H4 (cell line): ENCODE measurements at regions not wholly inside any gene's neighbourhood (a gene's known extent, or its start where the extent isn't known, plus 50 kb on each side); places are given as distances from the start of the nearest gene placed in this dataset.

Experiments
- DNase-seq: peaks from one replicate; pipeline ENCODE4 v3.0.0-alpha.2; 2015; ENCODE audit warnings: low spot score

GRCh38 chr7:46580766-46581165 lies 659.7 kb upstream of the IGFBP3 start:
- no peak for DNase-seq

DNA sequence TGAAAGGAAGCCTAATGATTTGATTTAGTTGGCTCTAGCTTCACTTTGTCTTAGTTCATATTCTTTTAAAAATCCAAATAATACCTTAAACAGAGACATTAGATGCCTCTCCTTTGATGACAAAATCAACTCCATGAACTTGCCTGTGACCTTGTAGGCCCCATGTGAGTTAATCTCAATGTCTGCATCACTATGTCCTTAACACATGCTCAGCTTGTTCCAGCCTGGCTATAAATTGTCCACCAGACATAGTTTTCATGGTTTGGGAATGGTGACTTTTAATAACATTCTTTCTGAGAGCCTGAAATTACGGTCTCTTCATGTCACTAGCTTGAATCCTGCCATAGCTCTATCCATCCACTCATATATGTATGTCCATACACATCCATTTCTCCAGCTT lies 656.3 kb upstream of the IGFBP3 start:
- no peak for DNase-seq

GRCh38 chr7:46576950-46577349 lies 655.9 kb upstream of the IGFBP3 start:
- DNase-seq, result no peak

DNA sequence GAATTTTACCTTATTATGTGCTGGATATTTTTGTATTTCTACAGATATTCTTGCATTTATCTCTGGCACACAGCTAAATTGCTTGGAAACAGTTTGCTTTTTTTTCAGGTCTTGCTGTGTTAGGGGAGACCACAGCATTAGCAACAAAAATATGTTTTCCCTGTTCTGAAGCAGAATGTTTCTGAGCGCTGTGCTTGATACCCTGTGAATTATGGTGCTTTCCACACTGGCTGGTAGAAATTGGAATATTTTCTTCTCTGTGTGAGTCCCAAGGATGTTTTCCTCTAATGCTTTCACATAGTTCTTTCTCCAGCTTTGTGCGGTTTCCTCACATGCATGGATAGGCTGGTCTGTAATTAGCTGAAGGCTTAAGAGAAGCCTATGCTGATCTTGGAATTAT lies 651.6 kb upstream of the IGFBP3 start:
- no peak for DNase-seq

DNA sequence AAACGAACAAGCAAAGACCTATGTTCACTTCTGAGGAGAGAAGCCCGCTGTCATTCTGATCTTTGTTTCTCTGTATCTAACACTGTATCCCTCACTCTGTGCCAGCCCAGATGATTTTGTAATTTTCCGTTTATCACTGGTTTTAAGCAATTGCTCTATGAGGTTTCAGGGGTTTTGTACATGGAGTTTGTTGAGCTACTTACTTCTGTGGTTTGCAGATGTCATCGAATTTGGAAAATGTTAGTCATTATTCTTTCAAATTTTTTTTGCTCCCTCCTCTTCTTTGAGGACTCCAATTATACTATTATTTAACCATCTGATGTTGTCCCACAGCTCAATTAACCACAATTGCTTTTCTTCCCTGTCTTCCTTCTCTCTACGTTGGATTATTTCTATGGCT lies 650.9 kb upstream of the IGFBP3 start:
- DNase-seq, result no peak

- DNase-seq, result peak; percentile 88
Observed at GRCh38 chr7:46569133-46569465, 648.0 kb upstream of the IGFBP3 start.

GRCh38 chr7:46568420-46569132 lies 647.5 kb upstream of the IGFBP3 start:
- peak; percentile 71 for DNase-seq

DNA sequence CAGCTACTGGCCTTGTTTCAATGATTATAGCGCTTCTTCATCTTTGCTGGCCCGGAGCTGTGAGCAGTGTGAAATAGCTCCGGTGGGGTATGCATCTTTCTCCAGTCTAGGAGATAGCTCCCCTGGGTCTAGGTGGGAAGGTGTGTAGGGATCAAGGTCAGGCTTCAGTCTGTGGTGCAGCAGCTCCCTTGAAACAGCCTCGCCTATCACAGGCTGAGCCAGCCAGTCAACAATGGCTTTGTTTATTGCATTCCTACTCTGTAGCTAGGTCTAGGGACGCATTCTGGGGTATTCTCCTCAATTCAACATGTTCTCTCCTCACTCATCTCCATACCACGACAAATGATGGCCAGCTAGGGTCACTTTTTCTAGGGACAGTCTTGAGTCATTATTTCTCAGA lies 646.8 kb upstream of the IGFBP3 start:
- no peak for DNase-seq

DNA sequence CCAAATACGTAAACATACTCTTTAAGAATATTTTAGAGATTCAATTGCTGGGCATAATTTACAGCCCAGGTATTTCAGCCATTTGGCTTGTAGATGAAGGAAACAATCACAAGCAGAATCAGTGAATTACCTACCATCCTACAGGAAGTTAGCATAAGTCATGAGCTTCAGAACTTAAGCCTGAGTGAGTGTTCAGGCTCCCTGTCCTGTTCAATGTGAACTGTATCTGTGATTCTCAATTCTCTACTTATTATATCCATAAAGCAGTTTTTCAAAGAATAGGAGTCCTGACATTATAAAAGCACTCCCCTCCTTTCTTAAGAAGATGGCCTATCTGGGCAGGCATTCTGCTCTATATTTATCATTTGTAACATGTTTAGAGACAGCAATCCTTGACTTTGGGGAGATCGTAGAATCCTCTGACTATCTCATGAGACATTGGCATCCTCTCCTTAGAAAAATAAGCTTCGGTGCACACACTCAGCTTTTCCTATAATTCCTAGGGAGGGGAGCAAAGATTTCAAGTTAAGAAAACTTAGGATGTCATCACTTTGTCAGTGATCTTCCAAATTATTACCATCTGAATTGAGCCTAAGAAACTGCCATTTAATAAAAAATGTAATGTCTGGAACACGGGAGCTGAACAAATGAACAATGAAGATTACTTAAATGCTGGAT lies 645.2 kb upstream of the IGFBP3 start:
- DNase-seq, result no peak

DNA sequence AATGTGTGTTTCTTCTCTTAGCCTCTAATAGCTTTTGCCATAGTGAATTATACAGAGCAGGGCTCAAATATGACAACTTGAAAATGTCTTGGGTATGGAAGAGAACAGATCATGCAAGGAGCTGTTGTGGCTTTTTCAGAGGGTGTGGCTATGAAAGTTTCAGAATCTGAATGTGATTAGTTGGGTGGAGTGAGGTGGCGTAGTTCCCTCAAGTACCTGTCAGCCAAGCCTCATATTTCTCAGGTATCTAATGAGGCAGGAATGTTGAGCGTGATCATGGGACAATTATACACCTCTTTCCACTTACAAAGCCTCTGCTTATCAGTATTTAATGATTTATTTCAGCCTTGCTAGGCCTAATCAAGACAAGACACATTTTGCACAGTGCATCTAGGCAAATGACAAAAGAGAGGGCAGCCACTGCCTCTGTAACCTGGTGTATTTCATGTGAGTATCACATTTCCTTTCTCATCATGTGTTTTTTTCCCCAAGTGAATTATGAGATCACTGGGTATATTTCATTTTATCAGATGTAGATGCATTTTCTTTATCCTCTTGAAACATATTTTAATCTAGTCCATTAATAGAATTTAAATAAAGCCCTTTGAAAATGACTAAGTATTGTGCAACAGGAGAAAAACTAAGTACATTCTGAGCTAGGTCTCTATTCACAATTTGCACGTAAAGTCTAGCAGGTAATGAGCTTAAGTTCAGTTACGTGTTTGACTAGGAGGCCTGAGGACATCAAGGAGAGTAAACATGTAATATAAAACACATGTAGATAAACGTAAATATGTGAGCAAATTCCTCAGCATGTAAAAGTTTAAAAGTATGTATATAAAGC lies 644.4 kb upstream of the IGFBP3 start:
- no peak for DNase-seq

- DNase-seq, result peak; percentile 69
Observed at GRCh38 chr7:46559194-46559832, 638.2 kb upstream of the IGFBP3 start.

DNA sequence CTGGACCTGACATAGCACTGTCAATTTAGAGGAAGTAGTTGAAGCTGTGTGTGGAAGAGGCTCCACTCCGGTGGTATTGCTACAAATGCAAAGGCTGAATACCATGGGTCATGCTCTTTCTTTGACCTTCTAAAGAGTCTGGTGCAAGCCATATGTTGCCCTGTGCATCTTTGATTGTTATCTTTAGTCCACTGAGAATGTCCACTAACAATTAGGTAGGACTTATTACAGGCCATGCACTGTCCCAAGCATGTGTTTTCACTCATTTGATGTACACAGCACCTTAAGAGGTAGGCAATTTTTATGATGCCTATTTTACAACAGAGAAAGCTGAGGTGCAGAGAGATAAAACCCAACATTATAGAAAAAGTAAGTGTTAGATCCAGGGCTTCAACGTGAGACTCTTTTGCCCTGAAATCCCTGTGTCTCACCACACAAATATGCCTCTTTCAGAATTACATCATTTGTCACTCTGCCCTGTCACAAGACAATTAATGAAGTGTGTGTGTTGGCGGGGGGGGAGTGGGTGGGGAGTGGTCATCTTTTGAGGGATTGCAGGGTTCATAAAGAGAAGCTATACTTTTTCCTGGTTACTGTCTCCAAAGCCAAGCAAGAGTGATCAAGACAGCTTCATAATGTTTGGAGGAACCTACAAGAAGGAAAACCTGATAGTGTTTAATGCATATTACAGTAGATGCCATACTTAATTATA lies 637.6 kb upstream of the IGFBP3 start:
- DNase-seq, result peak; percentile 48

- DNase-seq, result no peak
Observed at GRCh38 chr7:46557781-46558180, 636.7 kb upstream of the IGFBP3 start.

- DNase-seq, result peak; percentile 81
Observed at GRCh38 chr7:46557295-46557711, 636.2 kb upstream of the IGFBP3 start.

GRCh38 chr7:46554688-46555422 lies 633.8 kb upstream of the IGFBP3 start:
- DNase-seq, result peak; percentile 35

- DNase-seq, result no peak
Observed at GRCh38 chr7:46551603-46552002, 630.5 kb upstream of the IGFBP3 start.

DNA sequence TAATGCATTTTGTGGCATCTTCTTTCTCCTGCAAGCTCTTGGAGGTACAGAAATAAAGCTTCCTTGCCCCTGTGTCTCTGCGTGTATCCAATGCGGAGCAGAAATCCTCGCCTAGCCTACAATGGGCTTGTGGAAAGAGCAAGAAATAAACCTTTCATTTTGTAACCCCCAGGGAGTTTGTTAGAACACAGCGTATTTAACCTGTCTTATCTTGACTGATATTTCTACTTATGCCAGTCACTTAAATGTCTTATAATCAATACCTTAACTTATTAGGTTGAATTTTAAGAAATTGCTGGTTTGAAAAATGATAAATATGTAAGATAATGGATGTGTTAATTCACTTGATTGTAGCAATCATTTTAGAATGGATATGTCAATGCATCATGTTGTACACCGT lies 629.8 kb upstream of the IGFBP3 start:
- DNase-seq, result no peak

DNA sequence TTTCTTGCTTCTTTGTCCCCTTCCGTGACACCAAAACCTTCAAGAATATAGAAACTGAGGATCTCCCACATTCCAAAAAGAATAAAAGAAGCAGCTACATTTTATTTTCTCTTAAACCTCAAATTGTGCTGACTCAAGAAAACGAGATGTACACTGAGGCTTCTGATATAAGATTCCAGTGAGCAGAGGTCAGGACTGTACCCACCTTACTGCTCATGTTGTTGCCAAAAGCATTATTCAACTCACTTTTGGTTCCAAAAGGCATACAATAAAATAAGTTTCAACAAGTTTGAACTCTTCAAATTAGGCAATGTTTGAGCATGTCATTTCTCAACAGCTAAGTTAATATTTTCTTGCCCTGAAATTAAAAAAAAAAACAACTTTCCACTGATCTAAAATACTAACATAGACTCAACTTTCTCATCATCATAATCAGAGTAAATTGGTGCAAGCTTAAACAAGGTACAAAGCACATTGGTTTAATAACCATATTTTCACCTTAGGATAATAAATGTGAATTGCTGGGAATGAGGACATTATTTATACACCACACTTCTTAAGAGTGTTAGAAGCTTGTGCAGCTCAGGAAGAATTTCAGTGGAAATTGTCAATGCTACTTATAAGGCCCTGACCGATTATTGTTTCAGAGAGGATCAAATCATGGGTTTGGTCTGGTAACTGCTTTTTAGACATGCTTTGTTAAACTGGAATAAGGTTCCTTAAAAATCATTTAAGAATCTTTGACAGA lies 629.0 kb upstream of the IGFBP3 start:
- no peak for DNase-seq

GRCh38 chr7:46549347-46549746 lies 628.3 kb upstream of the IGFBP3 start:
- DNase-seq, result no peak

DNA sequence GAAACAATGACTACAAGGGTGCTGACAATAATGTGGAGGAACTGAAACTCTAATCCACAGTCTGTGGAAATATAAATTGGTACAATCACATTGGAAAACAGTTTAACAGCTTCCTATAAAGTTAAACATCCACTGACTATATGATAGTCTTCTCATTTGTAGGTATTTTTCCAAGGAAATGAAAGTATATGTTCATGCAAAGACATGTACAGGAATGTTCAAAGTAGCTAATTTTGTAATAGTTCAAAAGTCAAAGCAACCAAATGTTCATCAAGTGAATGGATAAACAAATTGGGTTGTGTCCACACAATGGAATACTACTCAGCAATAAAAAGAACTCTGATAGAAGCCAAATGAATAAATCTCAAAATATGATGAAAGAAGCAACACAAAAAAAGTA lies 626.0 kb upstream of the IGFBP3 start:
- DNase-seq, result no peak
